ENCODE measurements at regions not wholly inside any gene's neighbourhood (a gene's known extent, or its start where the extent isn't known, plus 50 kb on each side); places are given as distances from the start of the nearest gene placed in this dataset.

GRCh38 chr10:123563994-123564393 is 102.2 kb upstream of the GPR26 start:
- no peak for TF ChIP-seq CTCF (IDR thresholded peaks at IDR 0.05; ENCODE audit: control insufficient read depth, insufficient read depth, low read depth, low read length, missing control alignments)
- no peak overlapping the region for H3K4me3 ChIP-seq (ENCODE audit: control insufficient read depth, low read depth, low read length)
- DNase-seq (ENCODE audit: low read depth) = no peak

- TF ChIP-seq CTCF (IDR thresholded peaks at IDR 0.05; ENCODE audit: control insufficient read depth, insufficient read depth, low read depth, low read length, missing control alignments) = no peak
- DNase-seq (ENCODE audit: low read depth) = no peak
- H3K4me3 ChIP-seq (ENCODE audit: control insufficient read depth, low read depth, low read length) = no peak overlapping the region
Measured at GRCh38 chr10:123564631-123565030, 101.5 kb upstream of the GPR26 start.

GRCh38 chr10:123565691-123566660 is 100.2 kb upstream of the GPR26 start:
- TF ChIP-seq CTCF (IDR thresholded peaks at IDR 0.05; ENCODE audit: control insufficient read depth, insufficient read depth, low read depth, low read length, missing control alignments) = no peak
- DNase-seq (ENCODE audit: low read depth) = no peak
- H3K4me3 ChIP-seq (ENCODE audit: control insufficient read depth, low read depth, low read length) = no peak overlapping the region

- TF ChIP-seq CTCF (IDR thresholded peaks at IDR 0.05; ENCODE audit: control insufficient read depth, insufficient read depth, low read depth, low read length, missing control alignments) = no peak
- no peak overlapping the region for H3K4me3 ChIP-seq (ENCODE audit: control insufficient read depth, low read depth, low read length)
- no peak for DNase-seq (ENCODE audit: low read depth)
Measured at GRCh38 chr10:123567984-123568739, 98.0 kb upstream of the GPR26 start.

- no peak for DNase-seq (ENCODE audit: low read depth)
- no peak for TF ChIP-seq CTCF (IDR thresholded peaks at IDR 0.05; ENCODE audit: control insufficient read depth, insufficient read depth, low read depth, low read length, missing control alignments)
- H3K4me3 ChIP-seq (ENCODE audit: control insufficient read depth, low read depth, low read length) = no peak overlapping the region
Measured at GRCh38 chr10:123568751-123569150, 97.4 kb upstream of the GPR26 start.

- H3K4me3 ChIP-seq (ENCODE audit: control insufficient read depth, low read depth, low read length) = no peak overlapping the region
- no peak for DNase-seq (ENCODE audit: low read depth)
- no peak for TF ChIP-seq CTCF (IDR thresholded peaks at IDR 0.05; ENCODE audit: control insufficient read depth, insufficient read depth, low read depth, low read length, missing control alignments)
Measured at GRCh38 chr10:123569436-123570035, 96.6 kb upstream of the GPR26 start.
